GM10248 (cell line): ENCODE measurements at regions not wholly inside any gene's neighbourhood (a gene's known extent, or its start where the extent isn't known, plus 50 kb on each side); places are given as distances from the start of the nearest gene placed in this dataset.

Experiments used
- CTCF ChIA-PET: fragments of 300-600 bp; sonication (Branson Sonifier 250); formaldehyde crosslinking; extraction: SDS; loops from one replicate; lab custom pipeline; 2021; ENCODE audit warnings: antibody characterized with exemption; lab: Yijun Ruan, JAX
- POLR2A ChIA-PET: fragments of 350-650 bp; sonication (Branson Sonifier 250); formaldehyde crosslinking; extraction: SDS; loops from one replicate; lab custom pipeline; 2020; ENCODE audit warnings: antibody characterized with exemption; lab: Yijun Ruan, JAX
- DNase-seq: peaks from one replicate; pipeline ENCODE4 v3.0.0; 2012; ENCODE audit errors: extremely low spot score
- TF ChIP-seq, protein P1 (sequence below): IDR thresholded peaks from 2 replicates; pipeline ENCODE4 v1.5.1; 2012; ENCODE audit warnings: mild to moderate bottlenecking, low read depth; ENCODE audit errors: extremely low read depth, missing control alignments, control extremely low read depth

DNA sequence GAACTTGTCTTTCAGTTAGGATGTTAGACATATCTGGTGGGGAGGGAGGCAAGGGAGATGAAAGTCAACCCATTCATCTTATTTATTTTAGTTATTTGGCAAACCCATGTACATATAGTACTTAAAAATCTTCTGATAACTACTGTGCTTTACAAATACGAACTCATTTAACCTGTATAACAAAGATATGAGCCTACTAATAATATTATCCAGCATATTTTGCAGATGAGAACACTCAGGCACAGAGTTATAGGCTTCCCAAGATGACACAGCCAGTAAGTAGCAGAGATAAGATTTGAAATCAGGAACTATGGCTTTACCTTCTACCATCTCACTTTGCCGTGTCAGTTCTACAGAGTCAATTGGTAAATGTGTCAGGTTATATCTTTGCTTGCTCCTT, 262.6 kb upstream of the DOK6 start:
- CTCF ChIA-PET: no interaction called here
- TF ChIP-seq, protein P1, sequence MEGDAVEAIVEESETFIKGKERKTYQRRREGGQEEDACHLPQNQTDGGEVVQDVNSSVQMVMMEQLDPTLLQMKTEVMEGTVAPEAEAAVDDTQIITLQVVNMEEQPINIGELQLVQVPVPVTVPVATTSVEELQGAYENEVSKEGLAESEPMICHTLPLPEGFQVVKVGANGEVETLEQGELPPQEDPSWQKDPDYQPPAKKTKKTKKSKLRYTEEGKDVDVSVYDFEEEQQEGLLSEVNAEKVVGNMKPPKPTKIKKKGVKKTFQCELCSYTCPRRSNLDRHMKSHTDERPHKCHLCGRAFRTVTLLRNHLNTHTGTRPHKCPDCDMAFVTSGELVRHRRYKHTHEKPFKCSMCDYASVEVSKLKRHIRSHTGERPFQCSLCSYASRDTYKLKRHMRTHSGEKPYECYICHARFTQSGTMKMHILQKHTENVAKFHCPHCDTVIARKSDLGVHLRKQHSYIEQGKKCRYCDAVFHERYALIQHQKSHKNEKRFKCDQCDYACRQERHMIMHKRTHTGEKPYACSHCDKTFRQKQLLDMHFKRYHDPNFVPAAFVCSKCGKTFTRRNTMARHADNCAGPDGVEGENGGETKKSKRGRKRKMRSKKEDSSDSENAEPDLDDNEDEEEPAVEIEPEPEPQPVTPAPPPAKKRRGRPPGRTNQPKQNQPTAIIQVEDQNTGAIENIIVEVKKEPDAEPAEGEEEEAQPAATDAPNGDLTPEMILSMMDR: no peak
- POLR2A ChIA-PET: no interaction called here
- no peak for DNase-seq

DNA sequence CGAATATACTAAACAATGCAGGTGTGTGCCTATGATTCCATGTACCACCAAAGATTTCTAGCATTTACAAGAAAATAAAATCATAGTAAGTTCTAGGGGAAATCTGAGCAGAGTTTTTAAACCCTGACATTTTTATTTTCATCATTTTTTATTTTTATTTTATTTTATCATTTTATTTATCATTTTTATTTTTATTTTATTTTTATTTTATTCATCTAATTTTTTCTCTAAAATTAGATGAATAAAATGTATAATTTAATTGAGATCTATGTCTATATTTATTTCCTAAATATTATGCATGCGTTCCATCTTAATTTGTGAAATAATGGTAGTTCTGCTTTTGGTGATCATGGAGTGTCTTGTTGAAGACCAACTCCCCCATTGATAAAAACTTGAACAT, 257.6 kb upstream of the DOK6 start:
- no peak for DNase-seq
- TF ChIP-seq, protein P1: no peak
- CTCF ChIA-PET: no interaction called here
- POLR2A ChIA-PET: no interaction called here

GRCh38 chr18:69152436-69152835, 248.3 kb upstream of the DOK6 start:
- TF ChIP-seq, protein P1: no peak
- ChIA-PET POLR2A (no interaction called here), CTCF (interaction anchor here (1.8 to 2.2 kb wide), 2 partner anchors 13 to 19 kb away, joined by 4 to 7 read pairs; no protein-coding TSS in a partner anchor)
- DNase-seq: no peak

DNA sequence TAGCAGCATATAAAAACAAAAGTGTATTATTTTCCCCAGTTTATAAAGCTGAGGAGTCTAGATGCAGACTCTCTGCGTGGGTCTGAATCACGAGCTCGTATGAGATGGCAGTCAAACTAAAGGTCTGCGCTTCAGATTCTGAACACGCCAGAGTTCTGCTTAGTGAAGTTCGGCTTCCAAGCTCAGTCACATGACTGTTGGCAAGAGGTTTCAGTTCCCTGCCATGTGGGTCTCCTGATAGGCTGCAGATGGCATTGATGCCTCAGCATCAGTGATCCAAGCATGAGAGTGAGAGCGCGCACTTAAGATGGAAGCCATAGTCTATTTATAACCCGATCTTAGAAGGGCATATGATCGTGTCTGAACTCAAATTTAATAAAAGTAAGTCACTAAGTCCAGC, 242.8 kb upstream of the DOK6 start:
- ChIA-PET CTCF (interaction anchor here (1.5 kb wide), 1 partner anchor 18 kb away, joined by 4 read pairs; no protein-coding TSS in a partner anchor), POLR2A (no interaction called here)

GRCh38 chr18:69158944-69159343, 241.7 kb upstream of the DOK6 start:
- no peak for DNase-seq
- POLR2A ChIA-PET: no interaction called here
- TF ChIP-seq, protein P1: no peak
- CTCF ChIA-PET: interaction anchor here (1.5 kb wide), 1 partner anchor 19 kb away, joined by 4 read pairs; no protein-coding TSS in a partner anchor

More for the DNA sequence above, 242.8 kb upstream of the DOK6 start:
- DNase-seq: no peak
- TF ChIP-seq, protein P1: no peak

DNA sequence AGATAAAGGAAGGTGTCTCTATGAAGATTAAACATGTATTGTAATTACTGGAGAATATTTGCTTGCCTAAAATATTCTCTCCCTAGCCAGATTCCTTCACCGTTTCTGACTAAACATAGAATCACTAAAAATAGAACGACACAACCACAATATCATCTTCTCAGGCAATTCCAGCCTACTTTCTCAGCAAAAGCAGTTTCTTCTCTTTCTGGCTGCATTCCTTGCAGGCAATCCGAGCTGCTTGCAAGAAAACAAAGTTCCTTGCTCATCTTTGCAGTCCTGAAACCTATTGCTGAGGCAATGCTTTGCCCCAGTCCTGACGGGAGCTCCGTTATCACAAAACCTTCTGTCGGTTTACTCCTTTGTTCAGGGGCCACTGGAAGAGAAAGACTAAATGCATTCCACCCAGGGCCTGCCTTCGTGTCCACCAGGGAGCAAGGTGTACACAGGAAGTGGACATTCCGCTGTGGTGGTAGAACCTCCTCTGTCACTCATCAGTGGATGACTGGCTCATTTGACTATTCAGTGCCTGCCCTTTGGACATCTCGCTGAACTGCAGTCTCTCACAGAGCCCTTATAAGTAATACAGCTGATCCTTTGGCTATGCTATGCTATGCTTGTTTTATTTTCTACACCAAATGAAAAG, 239.2 kb upstream of the DOK6 start:
- TF ChIP-seq, protein P1: no peak
- ChIA-PET CTCF (no interaction called here), POLR2A (no interaction called here)
- DNase-seq: no peak

GRCh38 chr18:69162649-69163048, 238.0 kb upstream of the DOK6 start:
- CTCF ChIA-PET: no interaction called here
- TF ChIP-seq, protein P1: no peak
- no peak for DNase-seq
- POLR2A ChIA-PET: no interaction called here
